ENCODE measurements at regions not wholly inside any gene's neighbourhood (a gene's known extent, or its start where the extent isn't known, plus 50 kb on each side); places are given as distances from the start of the nearest gene placed in this dataset.

- no peak overlapping the region for H3K18ac ChIP-seq (ENCODE audit: extremely low read depth, low read length)
- CTCF ChIA-PET (ENCODE audit: partially characterized antibody): interaction anchor here (1.2 kb wide), 1 partner anchor 9 kb away, joined by 3 read pairs; no protein-coding TSS in a partner anchor
- TF ChIP-seq NRF1 (IDR thresholded peaks at IDR 0.05; ENCODE audit: low read depth, low read length): no peak
- TF ChIP-seq EP300 (IDR thresholded peaks at IDR 0.05; ENCODE audit: borderline replicate concordance in 1 of 2, low read depth in 2 of 2, low read length in 2 of 2): no peak
- no peak for TF ChIP-seq TEAD4 (IDR thresholded peaks at IDR 0.05; ENCODE audit: low read depth, low read length)
- no peak for TF ChIP-seq KDM5A (IDR thresholded peaks at IDR 0.05; ENCODE audit: low read length)
These were observed 837.8 kb upstream of the CDH6 start for GRCh38 chr5:30355675-30356074.

More at GRCh38 chr5:30355675-30356074, 837.8 kb upstream of the CDH6 start:
- POLR2A ChIA-PET (ENCODE audit: partially characterized antibody): no interaction called here
- Histone ChIP-seq H3K4me2 (ENCODE audit: insufficient read depth in 1 of 2, low read depth in 2 of 2, low read length in 2 of 2) (no peak overlapping the region), H3K23me2 (ENCODE audit: low read depth, low read length) (no peaks in the 10 kb centered on the region), H3K9me3 (ENCODE audit: insufficient read depth in 2 of 2, low read depth in 1 of 2, low read length in 1 of 2) (no peaks in the 10 kb centered on the region), H2BK5ac (ENCODE audit: low read depth, low read length) (no peak overlapping the region), H2AFZ (ENCODE audit: low read length) (no peak overlapping the region), H4K8ac (ENCODE audit: extremely low read depth, insufficient read depth, low read length) (no peak overlapping the region), H3K27ac (ENCODE audit: low read depth, low read length) (no peak overlapping the region), H3K79me2 (ENCODE audit: control insufficient read depth in 1 of 2, insufficient read depth in 2 of 2, low read length in 2 of 2) (no peaks in the 10 kb centered on the region), H3K9ac (replicated peaks in 1 of 4; ENCODE audit: extremely low read depth in 1 of 4, low read depth in 3 of 4, low read length in 3 of 4) (no peak overlapping the region), H2BK20ac (ENCODE audit: low read length) (no peak overlapping the region), H3K36me3 (ENCODE audit: control insufficient read depth in 2 of 4, insufficient read depth in 4 of 4, low read length in 3 of 4) (no peaks in the 10 kb centered on the region), H3K4me3 (ENCODE audit: extremely low read depth in 1 of 4, insufficient read depth in 2 of 4, low read depth in 3 of 4, low read length in 4 of 4) (no peak overlapping the region), H3K14ac (ENCODE audit: insufficient read length) (no peak overlapping the region), H4K91ac (replicated peaks; ENCODE audit: insufficient read length, low read length) (no peak overlapping the region), H3K4ac (replicated peaks; ENCODE audit: insufficient read length, low read depth, low read length) (no peak overlapping the region), H2BK15ac (ENCODE audit: low read length) (no peak overlapping the region), H3K27me3 (replicated peaks in 1 of 4; ENCODE audit: control insufficient read depth in 3 of 4, extremely low read depth in 1 of 4, insufficient read depth in 3 of 4, low read length in 3 of 4) (no peaks in the 10 kb centered on the region), H3K79me1 (ENCODE audit: low read depth, low read length) (no peaks in the 10 kb centered on the region), H4K20me1 (replicated peaks in 1 of 2; ENCODE audit: control insufficient read depth in 1 of 2, insufficient read depth in 2 of 2, low read length in 2 of 2) (no peaks in the 10 kb centered on the region), H3K23ac (ENCODE audit: insufficient read length) (no peak overlapping the region), H4K5ac (ENCODE audit: insufficient read length, low read depth, low read length) (no peak overlapping the region), H2BK120ac (replicated peaks; ENCODE audit: low read depth, low read length) (no peak overlapping the region), H2AK5ac (ENCODE audit: low read depth, low read length) (no peak overlapping the region), H2BK12ac (ENCODE audit: low read depth, low read length) (no peak overlapping the region), H3K4me1 (replicated peaks in 1 of 4; ENCODE audit: control insufficient read depth in 3 of 4, insufficient read depth in 4 of 4, low read length in 3 of 4) (no peaks in the 10 kb centered on the region), H3K56ac (replicated peaks; ENCODE audit: insufficient read length, low read depth, low read length) (no peak overlapping the region)
- FAIRE-seq: no peak
- DNase-seq (ENCODE audit: low read depth in 1 of 2, low spot score in 2 of 2): no peak
- WGBS, 2 experiments (ENCODE audit: extremely low coverage in 1 of 2, insufficient coverage in 1 of 2, insufficient read length in 1 of 2, insufficient replicate concordance in 2 of 2, low coverage in 1 of 2, low lambda C conversion rate in 2 of 2, missing lambda C conversion rate in 1 of 2): 79% methylated on average over 5 of the region's 5 CpGs; no CpG with 5 or more reads in 1 of the 2 experiments

All from H1 (cell line).